Spleen (tissue), 11 donors: ENCODE measurements at regions not wholly inside any gene's neighbourhood (a gene's known extent, or its start where the extent isn't known, plus 50 kb on each side); places are given as distances from the start of the nearest gene placed in this dataset.
"Not testable (repeated sequence)": the region's sequence is repeated elsewhere in the genome, so short reads cannot be mapped to it uniquely, and the experiment has no call there.

Experiments
- DNase-seq: peaks from one replicate; pipeline ENCODE4 v3.0.0-alpha.2; 2020
- H3K27ac ChIP-seq, 8 donors: fragments of 200-600 bp; sonication (generic) in 7 of 8; 1 replicate in 4 of 8; 2 replicates in 4 of 8; pipeline versions ENCODE4 v1.5.0 to v1.8.0; 2016 to 2021; ENCODE audit warnings: inconsistent platforms in 4 of 8, mild to moderate bottlenecking in 4 of 8, moderate library complexity in 1 of 8
- H3K27me3 ChIP-seq, 7 donors: fragments of 200-600 bp; sonication (generic) in 6 of 7; replicated peaks in 1 of 7; 1 replicate in 4 of 7; 2 replicates in 3 of 7; pipeline versions ENCODE4 v1.5.0 to v1.8.0; 2016 to 2021; ENCODE audit warnings: inconsistent platforms in 3 of 7, mild to moderate bottlenecking in 1 of 7
- H3K36me3 ChIP-seq, 6 donors: fragments of 200-600 bp; sonication (generic) in 5 of 6; 1 replicate in 4 of 6; 2 replicates in 2 of 6; pipeline versions ENCODE4 v1.5.0 to v1.8.0; 2016 to 2021; ENCODE audit warnings: inconsistent platforms in 2 of 6
- H3K4me1 ChIP-seq, 6 donors: fragments of 200-600 bp; sonication (generic) in 5 of 6; 1 replicate in 3 of 6; 2 replicates in 3 of 6; pipeline versions ENCODE4 v1.5.0 to v1.8.0; 2016 to 2021; ENCODE audit warnings: inconsistent platforms in 3 of 6
- H3K4me3 ChIP-seq, 8 donors: fragments of 200-600 bp; sonication (generic) in 7 of 8; 1 replicate in 4 of 8; 2 replicates in 4 of 8; pipeline versions ENCODE4 v1.5.0 to v1.8.0; 2016 to 2021; ENCODE audit warnings: inconsistent platforms in 4 of 8, mild to moderate bottlenecking in 4 of 8, moderate library complexity in 2 of 8
- H3K9me3 ChIP-seq, 8 donors: fragments of 200-600 bp; sonication (generic) in 7 of 8; 1 replicate in 4 of 8; 2 replicates in 4 of 8; pipeline versions ENCODE4 v1.5.0 to v1.8.0; 2016 to 2021; ENCODE audit warnings: inconsistent platforms in 4 of 8
- CTCF ChIP-seq, 11 experiments: fragments of 200-600 bp in 7 of 11; fragments of 450-650 bp in 4 of 11; sonication (generic) in 4 of 11; IDR thresholded peaks in 8 of 11; conservative IDR thresholded peaks in 3 of 11; 1 replicate in 7 of 11; 2 replicates in 4 of 11; pipeline versions ENCODE4 v1.4.0 to v1.8.0; 2016 to 2021; ENCODE audit warnings: antibody characterized with exemption in 11 of 11, inconsistent platforms in 4 of 11, mild to moderate bottlenecking in 1 of 11
- POLR2A ChIP-seq, 3 donors: fragments of 450-650 bp; IDR thresholded peaks; one replicate each; pipeline ENCODE4 v1.5.1; 2017; ENCODE audit warnings: antibody characterized with exemption in 3 of 3, mild to moderate bottlenecking in 1 of 3
- POLR2AphosphoS5 ChIP-seq, 3 donors: sonication (generic); formaldehyde crosslinking; IDR thresholded peaks; one replicate each; pipeline ENCODE4 v1.5.1; 2017; ENCODE audit warnings: antibody characterized with exemption in 3 of 3
- WGBS, 5 donors: extraction: QIAGEN DNeasy Blood & Tissue Kit in 3 of 5; methylation state at CpG; one replicate each; pipeline versions ENCODE4 v1.1.5 to v1.1.7; 2013 to 2018; 5-methylcytosine and 5-hydroxymethylcytosine counted together
- intact Hi-C: fragments of 100-400 bp; cut with DNase I; formaldehyde crosslinking; loops from one replicate; pipeline ENCODE4 v1.15.0; 2023; ENCODE audit warnings: low total_unique reads
- donor health status: healthy with polysubstance abuse.
- donor health status: DM: no; HTN: no; CAD: no; lungs with moderate emphysema.
- donor health status: DM: no; HTN: no; CAD: no.
- donor health status: Bipolar disorder and iron deficiency.
- donor health status: healthy.
- donor health status: DM: no; HTN: no; CAD: no.
- donor health status: DM: yes; HTN: yes; CAD: no.

GRCh38 chr5:37921452-37921851 lies 81.6 kb upstream of the GDNF start:
- WGBS, 5 donors, result 68 to 86% (median 79%) methylated on average over 1 of the region's 1 CpG
- intact Hi-C loops, result no loop called here
- Histone ChIP-seq H3K9me3 (peaks cover 0 to 5% (median 0%) of the 10 kb centered on the region in 8 donors), H3K4me1 (no peaks in the 10 kb centered on the region), H3K27me3 (peaks cover 0 to 6% (median 0%) of the 10 kb centered on the region in 7 donors), H3K4me3 (no peak overlapping the region), H3K27ac (no peak overlapping the region), H3K36me3 (no peaks in the 10 kb centered on the region)
- no peak for TF ChIP-seq CTCF (IDR thresholded peaks at IDR 0.05 in 8 of 11, conservative IDR thresholded peaks at IDR 0.05 in 3 of 11)
- no peak for TF ChIP-seq POLR2A (IDR thresholded peaks at IDR 0.05)
- no peak for TF ChIP-seq POLR2AphosphoS5 (IDR thresholded peaks at IDR 0.05)
- no peak for DNase-seq

DNA sequence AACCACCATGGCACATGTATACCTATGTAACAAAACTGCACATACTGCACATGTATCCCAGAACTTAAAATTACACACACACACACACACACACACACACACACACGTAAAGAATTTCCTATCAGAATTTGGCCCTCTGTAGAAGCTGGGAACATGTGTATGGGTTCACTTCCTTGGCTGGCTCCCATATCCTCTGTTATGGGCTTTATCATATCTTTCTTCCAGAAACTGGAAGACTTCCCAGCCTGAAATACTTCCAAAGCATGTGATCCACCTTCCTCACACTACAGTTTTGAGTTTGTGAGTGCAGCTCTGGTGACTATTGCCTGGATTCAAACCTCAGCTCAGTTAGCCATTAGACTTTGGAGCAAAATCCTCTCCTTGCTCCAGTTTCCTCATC lies 78.6 kb upstream of the GDNF start:
- TF ChIP-seq CTCF (IDR thresholded peaks at IDR 0.05 in 8 of 11, conservative IDR thresholded peaks at IDR 0.05 in 3 of 11), result no peak
- H3K4me3 ChIP-seq, result no peak overlapping the region
- DNase-seq, result no peak
- no peak overlapping the region for H3K27ac ChIP-seq
- intact Hi-C loops, result no loop called here
- no peaks in the 10 kb centered on the region for H3K27me3 ChIP-seq
- peaks cover 0 to 5% (median 0%) of the 10 kb centered on the region in 8 donors for H3K9me3 ChIP-seq
- no peaks in the 10 kb centered on the region for H3K4me1 ChIP-seq
- 53 to 75% (median 61%) methylated on average over 1 of the region's 1 CpG for WGBS, 5 donors
- no peaks in the 10 kb centered on the region for H3K36me3 ChIP-seq

DNA sequence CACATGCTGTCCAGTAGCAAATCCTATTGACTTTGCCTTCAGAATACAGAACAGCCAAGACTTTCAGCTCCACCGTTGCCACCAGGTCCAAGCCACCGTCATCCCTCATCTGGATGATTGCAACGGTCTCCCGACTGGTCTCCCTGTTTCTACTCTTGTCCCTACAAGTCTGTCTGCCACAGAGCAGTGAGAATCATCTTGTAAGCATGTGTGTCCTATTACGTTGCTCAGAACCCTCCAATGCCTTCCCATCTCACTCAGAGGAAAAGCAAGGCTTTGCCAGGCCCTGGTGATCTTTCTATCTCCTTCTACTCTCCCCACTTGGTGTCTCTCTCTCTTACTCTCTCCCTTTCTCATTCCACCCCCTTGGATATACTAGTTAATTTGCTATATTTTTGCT lies 76.7 kb upstream of the GDNF start:
- DNase-seq, result no peak
- Histone ChIP-seq H3K4me1 (no peaks in the 10 kb centered on the region), H3K27ac (no peak overlapping the region), H3K9me3 (peaks cover 0 to 4% (median 0%) of the 10 kb centered on the region in 8 donors), H3K36me3 (no peaks in the 10 kb centered on the region), H3K27me3 (peaks cover 0 to 6% (median 0%) of the 10 kb centered on the region in 7 donors), H3K4me3 (no peak overlapping the region)
- intact Hi-C loops, result no loop called here
- TF ChIP-seq POLR2AphosphoS5 (IDR thresholded peaks at IDR 0.05), result no peak
- TF ChIP-seq CTCF (IDR thresholded peaks at IDR 0.05 in 8 of 11, conservative IDR thresholded peaks at IDR 0.05 in 3 of 11), result no peak
- TF ChIP-seq POLR2A (IDR thresholded peaks at IDR 0.05), result no peak
- 83 to 88% (median 87%) methylated on average over 5 of the region's 5 CpGs for WGBS, 5 donors

DNA sequence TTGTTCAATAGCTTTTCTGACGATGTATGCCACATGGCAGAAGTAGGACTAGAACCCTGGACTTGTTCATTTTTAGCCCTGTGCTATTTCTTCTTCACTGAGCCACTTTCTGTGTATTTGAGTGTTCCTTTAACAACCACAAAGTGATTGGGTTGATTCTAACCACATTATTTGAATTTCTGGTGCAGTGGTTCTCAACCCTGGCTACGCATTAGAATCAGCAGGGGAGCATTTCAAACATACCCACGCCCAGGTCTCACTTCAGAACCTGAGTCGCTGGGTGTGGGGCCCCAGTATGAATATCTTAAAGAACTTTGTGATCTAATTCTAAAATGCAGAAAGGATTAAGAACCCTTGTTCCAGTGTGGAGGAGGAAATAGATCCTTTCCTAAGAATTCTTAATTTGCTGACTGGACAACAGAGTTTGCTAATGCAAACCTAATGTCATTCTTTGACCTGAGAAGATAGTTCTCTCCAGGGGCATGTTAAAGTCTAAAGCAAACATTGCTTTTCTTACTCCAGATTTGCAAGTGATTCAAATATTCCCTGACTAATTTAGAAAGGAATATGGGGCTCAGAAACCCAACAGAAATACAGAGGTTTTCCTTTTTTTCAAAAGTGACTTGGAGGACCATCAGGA lies 75.4 kb upstream of the GDNF start:
- no peak overlapping the region for H3K27ac ChIP-seq
- no peaks in the 10 kb centered on the region for H3K4me1 ChIP-seq
- 69 to 82% (median 76%) methylated on average over 4 of the region's 4 CpGs for WGBS, 5 donors
- H3K36me3 ChIP-seq, result no peaks in the 10 kb centered on the region
- H3K4me3 ChIP-seq, result no peak overlapping the region
- TF ChIP-seq CTCF (IDR thresholded peaks at IDR 0.05 in 8 of 11, conservative IDR thresholded peaks at IDR 0.05 in 3 of 11) (no peak), POLR2AphosphoS5 (IDR thresholded peaks at IDR 0.05) (no peak)
- peaks cover 0 to 6% (median 0%) of the 10 kb centered on the region in 7 donors for H3K27me3 ChIP-seq
- intact Hi-C loops, result no loop called here
- DNase-seq, result no peak
- no peaks in the 10 kb centered on the region for H3K9me3 ChIP-seq

DNA sequence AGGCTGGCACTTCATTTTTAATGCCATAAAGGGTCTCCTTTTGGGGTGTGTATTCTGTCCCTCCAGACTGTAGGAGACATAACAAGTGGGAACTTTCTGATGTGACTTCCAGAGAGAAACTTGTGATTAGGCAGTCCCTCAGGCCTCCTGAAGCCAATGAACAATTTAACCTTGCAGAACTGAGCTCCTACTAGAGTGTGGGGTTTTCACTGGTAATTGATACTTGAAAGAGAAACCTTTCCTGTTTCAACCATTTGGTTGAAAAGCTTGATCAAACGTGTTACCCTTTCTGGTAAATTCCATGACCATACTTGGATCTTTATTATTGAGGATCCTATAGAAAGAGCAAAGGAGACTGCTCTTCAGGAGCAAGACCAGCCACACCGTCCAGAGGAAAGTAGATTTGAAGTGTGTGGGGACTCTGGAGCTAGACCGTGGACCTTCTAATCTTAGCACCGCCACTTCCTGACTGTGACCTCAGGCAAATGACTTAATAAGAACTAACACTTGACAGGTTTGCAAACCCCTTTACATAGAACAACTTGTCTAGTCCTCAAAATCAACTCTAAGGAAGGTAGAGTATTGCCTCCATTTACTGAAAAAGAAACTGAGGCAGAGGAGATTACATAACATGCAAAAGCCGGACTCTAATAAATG lies 69.9 kb upstream of the GDNF start:
- WGBS, 5 donors, result 8 to 16% (median 12%) methylated on average over 4 of the region's 5 CpGs
- H3K27me3 ChIP-seq, H3K9me3 ChIP-seq, H3K27ac ChIP-seq, H3K4me3 ChIP-seq, H3K36me3 ChIP-seq, DNase-seq, H3K4me1 ChIP-seq, intact Hi-C loops: not testable (repeated sequence)
